AG10803 (cell line): ENCODE measurements at regions not wholly inside any gene's neighbourhood (a gene's known extent, or its start where the extent isn't known, plus 50 kb on each side); places are given as distances from the start of the nearest gene placed in this dataset.

Experiments used
- DNase-seq: peaks from one replicate; pipeline ENCODE4 v3.0.0; 2010; ENCODE audit warnings: low read depth
- H3K4me3 ChIP-seq: 2 replicates; pipeline ENCODE4 v1.5.1; 2011; ENCODE audit warnings: mild to moderate bottlenecking, low read length, control low read depth
- TF ChIP-seq, protein P1 (sequence below): conservative IDR thresholded peaks from 2 replicates; pipeline ENCODE4 v1.5.1; 2011; ENCODE audit warnings: mild to moderate bottlenecking, low read length, control low read depth, inconsistent platforms

DNA sequence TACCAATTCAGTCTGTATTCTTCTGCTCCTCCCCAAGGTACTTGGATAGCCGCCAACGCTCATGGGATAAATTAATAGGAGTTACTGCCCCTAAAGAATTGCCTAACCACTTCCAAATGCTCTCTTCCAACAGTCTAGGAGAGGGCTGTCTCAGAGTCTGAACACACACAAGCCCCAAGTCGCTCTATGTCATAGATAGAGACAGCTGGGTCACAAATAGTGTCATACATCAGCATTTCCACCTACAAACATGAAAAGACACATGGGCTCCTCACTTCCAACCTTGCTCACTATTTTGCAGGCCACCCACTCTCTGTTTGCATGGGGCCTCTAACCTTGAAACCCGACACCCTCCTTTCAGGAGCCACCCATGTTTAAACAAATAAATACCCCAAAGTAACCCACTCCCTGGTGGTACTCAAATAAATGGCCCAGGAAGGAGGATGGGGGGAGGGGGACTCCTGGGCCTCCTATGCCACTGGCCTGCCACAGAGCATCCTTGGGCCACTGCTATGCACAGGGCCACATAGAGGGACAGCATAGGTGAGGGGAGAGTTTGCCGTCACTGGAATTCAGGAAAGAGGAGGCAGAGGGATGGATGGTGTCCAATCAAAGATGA is 265.9 kb downstream of the SOX9 start:
- TF ChIP-seq, protein P1, sequence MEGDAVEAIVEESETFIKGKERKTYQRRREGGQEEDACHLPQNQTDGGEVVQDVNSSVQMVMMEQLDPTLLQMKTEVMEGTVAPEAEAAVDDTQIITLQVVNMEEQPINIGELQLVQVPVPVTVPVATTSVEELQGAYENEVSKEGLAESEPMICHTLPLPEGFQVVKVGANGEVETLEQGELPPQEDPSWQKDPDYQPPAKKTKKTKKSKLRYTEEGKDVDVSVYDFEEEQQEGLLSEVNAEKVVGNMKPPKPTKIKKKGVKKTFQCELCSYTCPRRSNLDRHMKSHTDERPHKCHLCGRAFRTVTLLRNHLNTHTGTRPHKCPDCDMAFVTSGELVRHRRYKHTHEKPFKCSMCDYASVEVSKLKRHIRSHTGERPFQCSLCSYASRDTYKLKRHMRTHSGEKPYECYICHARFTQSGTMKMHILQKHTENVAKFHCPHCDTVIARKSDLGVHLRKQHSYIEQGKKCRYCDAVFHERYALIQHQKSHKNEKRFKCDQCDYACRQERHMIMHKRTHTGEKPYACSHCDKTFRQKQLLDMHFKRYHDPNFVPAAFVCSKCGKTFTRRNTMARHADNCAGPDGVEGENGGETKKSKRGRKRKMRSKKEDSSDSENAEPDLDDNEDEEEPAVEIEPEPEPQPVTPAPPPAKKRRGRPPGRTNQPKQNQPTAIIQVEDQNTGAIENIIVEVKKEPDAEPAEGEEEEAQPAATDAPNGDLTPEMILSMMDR: no peak
- peak; percentile 38 for DNase-seq
- H3K4me3 ChIP-seq: no peak overlapping the region

DNA sequence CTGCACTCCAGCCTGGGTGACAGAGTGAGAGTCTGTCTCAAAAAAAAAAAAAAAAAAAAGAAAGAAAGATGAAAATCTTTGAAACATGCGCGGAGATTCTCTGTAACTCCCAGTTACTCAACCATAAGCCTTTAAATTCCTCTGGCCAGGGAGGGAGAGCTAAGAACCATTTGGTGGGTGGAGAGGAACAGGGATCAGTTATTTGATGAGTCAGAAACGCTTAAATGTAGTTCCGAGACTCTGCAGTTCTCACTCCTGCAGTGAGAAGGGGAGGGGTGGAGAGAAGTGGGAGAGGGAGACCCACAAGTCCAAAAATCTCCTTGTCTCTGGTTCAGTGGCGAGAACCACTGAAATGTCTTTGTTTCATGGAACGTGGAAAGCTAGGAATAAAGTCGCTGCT is 266.7 kb downstream of the SOX9 start:
- TF ChIP-seq, protein P1: no peak
- DNase-seq: peak; percentile 93
- H3K4me3 ChIP-seq: no peak overlapping the region

DNA sequence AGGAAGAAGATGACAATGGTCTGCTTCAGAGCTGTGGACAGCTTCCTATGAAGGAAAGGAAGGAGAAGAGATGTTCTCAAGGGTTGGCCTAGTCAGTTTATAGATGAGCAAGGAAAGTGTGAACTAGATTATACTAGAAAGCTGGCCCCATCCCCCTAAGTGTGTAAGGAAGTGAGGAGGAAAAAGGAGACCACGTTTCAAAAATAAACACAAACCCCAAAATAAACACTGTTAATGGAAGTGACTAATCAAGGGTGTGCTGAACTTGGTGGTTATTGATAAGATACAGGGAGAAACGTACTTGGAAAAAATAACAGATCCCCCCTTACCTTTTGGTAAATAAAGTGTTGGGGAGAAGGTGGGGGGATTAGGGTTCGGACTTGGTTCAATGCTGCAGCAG is 267.1 kb downstream of the SOX9 start:
- TF ChIP-seq, protein P1: no peak
- H3K4me3 ChIP-seq: no peak overlapping the region
- no peak for DNase-seq

DNA sequence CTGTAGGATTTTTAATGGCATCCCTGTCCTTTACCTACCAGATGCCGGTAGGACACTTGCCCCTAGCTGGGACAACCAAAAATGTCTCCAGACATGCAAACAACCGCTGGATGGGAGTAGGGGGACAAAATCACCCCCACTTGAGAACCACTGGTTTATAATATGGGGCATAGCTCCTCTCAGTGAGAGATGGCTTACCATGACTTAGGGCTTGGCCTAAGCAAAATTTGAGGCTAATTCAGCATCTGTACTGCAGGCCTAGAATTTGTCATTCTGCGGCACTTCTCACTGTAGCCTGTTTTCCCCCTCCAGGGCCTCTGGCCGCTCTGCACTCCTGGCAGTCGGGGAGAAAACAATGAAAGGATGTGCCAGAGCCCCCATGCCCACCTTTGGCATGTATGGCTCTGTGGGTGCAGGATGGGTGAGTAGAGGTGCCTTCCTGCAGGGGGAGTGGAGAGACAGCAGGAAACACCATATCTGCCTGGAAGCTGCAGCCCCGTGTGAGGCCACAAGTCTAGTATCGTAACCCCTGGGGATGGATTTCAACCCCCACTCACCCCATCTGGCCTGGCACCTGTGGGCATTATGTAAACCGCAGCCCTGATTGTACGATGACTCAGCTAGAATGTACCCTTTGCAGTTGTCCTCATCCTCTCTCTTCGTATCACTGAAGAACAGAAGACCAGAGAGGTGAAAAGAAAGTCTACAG is 268.1 kb downstream of the SOX9 start:
- TF ChIP-seq, protein P1: no peak
- DNase-seq: no peak
- no peak overlapping the region for H3K4me3 ChIP-seq

DNA sequence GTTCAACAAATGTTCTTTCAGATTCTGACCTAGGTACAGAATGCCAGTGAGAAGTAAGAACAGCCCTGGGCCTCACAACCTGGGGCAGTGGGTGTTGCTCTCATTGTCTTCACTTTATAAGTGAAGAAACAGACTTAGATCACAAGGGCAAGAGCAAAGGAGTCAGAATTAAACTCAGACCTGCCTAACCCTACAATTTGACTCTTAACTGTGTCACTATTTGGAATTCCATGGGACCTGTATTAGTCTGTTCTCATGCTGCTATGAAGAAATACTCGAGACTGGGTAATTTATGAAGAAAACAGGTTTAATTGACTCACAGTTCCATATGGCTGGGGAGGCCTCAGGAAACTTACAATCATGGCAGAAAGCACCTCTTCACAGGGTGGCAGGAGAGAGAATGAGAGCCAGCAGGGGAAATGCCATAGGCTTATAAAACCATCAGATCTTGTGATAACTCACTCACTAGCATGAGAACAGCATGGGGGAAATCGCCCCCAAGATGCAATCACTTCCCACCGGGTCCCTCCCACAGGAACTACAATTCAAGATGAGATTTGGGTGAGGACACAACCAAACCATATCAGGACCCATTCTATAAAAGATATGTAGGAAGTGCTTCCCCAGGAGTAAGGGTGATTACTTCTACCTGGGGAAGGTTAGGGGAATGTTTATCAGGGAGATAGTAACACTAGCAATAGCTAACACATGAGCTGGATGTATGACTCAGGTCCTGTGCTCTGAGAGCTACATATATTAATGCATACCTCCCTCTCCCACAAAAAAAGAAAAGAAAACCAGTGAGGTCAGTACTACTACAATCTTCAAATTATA is 270.1 kb downstream of the SOX9 start:
- TF ChIP-seq, protein P1: no peak
- DNase-seq: no peak
- H3K4me3 ChIP-seq: no peak overlapping the region

DNA sequence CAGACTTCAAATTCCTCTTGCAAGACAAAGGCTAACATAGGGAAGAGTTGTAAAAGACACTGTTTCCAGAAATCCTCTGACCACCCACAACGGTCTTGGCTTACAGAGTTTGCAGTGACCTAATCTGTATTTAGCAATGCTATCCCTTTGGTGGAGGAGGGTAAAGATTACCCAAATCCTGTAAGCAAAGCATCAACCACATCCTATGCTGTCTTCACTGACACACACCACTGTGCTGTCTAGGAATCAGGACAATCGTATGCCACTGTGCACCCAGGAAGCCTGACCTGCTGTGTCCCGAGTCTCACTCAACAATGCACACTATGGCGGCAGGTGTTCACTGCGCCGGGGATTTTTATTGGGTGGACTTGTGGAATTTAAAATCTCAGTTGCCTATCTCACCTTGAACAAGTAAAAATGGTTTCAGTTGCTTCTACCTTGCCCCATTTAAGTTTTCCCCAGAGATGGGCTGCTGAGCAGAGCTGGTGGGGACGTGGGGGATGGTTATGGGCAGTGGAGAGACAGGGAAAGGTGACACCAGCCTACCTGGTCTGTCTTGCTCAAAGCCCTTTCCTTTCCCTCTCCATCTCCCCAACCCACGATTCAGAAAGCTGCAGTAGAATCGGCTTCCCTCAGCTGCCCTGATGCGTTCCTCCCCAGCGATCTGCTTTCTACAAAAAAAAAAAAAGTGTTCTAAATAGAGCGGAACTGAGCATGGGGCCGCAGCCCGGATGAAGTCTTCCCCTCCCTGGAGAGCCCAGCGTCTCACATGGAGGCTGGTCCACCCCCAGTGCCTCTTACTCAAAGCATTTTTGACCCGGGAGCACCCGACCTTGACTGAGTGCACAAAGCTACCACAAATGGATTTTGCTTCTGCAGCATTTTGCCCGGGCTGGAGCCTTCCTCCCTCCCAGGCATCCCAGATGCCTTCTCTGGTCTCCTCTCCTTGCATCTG is 271.5 kb downstream of the SOX9 start:
- peak; percentile 89 for DNase-seq
- H3K4me3 ChIP-seq: no peak overlapping the region
- TF ChIP-seq, protein P1: no peak
